Left cardiac atrium (tissue), 4 donors: ENCODE measurements at regions not wholly inside any gene's neighbourhood (a gene's known extent, or its start where the extent isn't known, plus 50 kb on each side); places are given as distances from the start of the nearest gene placed in this dataset.
A peak's percentile ranks its signal among the peaks of the same experiment; 100 is the strongest.

Source experiments
- ATAC-seq, 2 donors: fragments of 200-7000 bp; cut with Tn5 transposase; one replicate each; pipeline ENCODE4 v1.9.1; 2020; ENCODE audit warnings: mild to moderate bottlenecking in 2 of 2, moderate library complexity in 2 of 2
- DNase-seq: peaks from one replicate; pipeline ENCODE4 v3.0.0-alpha.2; 2020
- intact Hi-C, 2 donors: fragments of 100-400 bp; cut with DNase I; formaldehyde crosslinking; loops; one replicate each; pipeline versions ENCODE4 v1.14.1 to v1.15.1; 2022 to 2023
- donor health status: DM: no; HTN: yes; CAD: no.
- donor health status: DM: no; HTN: yes; CAD: no; lungs with severe emphysema.
- donor health status: DM: yes; HTN: yes; CAD: no.
- donor health status: Dilated cardiomyopathy.

GRCh38 chr11:27795955-27796861 is 96.0 kb upstream of the BDNF start:
- no peak for ATAC-seq
- DNase-seq: no peak
- intact Hi-C loops: no loop called here

DNA sequence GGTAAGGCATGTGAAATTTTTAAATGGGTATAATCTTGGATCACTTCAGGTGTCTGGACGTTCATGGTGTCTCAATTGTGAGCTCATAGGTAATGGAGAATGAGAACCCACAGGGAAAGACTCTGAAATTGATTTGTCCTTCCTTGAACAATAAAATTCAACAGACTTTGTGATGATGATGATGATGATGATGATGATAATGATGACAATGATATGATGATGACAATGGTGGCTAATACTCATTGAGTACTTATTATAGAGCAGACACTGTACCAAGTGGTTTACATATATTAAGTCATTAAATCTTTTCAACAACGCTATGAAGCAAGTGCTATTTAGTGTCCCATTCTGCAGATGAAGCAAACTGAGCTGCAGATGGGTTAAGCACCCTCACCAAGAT is 86.6 kb upstream of the BDNF start:
- ATAC-seq (no peak), DNase-seq (no peak)
- intact Hi-C loops: no loop called here

GRCh38 chr11:27786331-27786730 is 86.1 kb upstream of the BDNF start:
- intact Hi-C loops: no loop called here
- DNase-seq (no peak), ATAC-seq (no peak)

DNA sequence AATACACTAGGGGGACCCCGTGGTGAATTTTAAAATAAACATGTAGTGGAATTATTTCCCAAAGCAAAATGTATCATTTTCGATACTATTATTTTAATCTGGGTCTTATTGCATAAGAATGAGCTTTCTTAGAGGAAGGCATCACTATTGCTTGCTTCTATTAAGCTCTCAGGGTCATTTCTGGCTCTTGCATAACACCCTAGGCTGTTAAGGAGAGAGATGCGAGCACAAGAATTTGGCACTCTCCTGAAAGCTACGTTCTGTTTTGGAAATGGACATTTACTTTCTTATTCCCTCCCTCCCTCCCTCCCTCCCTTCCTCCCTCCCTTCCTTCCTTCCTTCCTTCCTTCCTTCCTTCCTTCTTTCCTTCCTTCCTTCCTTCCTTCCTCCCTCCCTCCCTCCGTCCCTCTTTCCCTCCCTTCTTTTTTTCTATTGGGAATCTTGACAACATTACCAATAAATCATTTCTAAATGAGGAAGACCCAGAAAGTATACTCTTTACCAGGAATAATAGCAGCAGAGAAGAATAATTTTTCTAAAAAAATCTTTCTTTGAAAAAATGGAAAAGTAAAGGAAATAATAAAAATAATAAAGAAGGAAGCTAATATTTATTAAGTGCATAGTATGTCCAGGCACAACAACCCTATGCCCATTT is 83.6 kb upstream of the BDNF start:
- DNase-seq: no peak
- no peak for ATAC-seq
- intact Hi-C loops: no loop called here

- intact Hi-C loops: no loop called here
- ATAC-seq: no peak
- no peak for DNase-seq
Observed at GRCh38 chr11:27777033-27777432, 76.8 kb upstream of the BDNF start.

DNA sequence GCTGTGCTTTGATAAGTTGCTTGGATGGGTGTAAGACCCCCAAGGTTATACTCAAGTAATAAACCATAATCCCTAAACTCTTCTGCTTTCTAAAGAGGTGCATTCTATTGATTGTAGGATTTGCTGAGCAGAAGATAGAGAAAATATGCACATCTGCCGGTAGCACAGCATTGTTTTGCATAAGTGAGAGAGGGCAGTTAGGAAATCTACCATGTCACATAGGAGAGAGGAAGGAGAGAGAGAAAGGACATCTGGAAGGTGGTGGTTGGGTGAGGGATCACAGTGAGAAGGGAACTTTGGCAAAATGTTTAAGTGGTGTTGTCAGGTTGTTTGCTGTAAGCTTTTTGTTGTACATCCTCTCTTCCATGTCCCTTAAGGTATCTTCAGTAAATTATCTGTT is 73.6 kb upstream of the BDNF start:
- intact Hi-C loops: no loop called here
- DNase-seq (no peak), ATAC-seq (no peak)

GRCh38 chr11:27771516-27771915 is 71.3 kb upstream of the BDNF start:
- DNase-seq (no peak), ATAC-seq (no peak)
- intact Hi-C loops: no loop called here

DNA sequence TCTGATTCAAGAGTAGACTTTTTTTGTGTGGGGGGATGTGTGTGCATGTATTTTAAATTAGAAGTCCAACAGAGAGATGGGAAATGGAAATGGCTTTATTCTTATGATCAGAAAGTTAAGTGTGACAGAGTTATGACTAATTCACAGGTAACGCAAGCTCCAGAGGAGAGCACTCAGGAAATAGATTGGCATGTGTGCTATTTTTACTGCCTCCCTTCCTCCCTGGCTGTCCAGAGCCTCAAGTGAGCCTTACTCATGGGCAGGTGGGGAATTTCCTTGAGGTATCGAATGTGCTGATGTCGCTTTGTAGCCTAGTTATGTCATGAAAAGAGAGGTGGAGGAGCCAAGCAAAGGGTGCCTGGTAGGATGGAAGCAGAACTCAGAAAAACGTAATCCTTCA is 70.3 kb upstream of the BDNF start:
- ATAC-seq (no peak), DNase-seq (no peak)
- intact Hi-C loops: no loop called here

DNA sequence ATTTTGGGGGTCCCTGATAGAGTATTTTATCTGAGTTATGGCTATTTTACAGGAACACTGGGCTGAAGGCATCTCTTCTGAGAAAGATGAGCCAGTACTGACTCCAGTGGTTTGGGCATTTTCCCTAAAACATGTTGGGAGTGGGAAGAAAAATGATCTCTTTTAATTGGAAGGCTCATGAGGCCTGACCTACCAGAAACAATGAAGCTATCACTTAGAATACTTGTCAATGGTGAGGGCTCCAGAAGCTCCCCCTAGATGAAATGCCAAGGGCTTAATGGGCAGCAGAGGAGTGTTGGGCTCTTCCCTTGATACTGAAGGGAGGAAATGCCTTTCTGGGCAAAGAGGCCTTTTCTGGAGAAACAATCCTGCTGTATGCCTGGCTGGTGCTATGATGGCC is 63.5 kb upstream of the BDNF start:
- intact Hi-C loops: no loop called here
- ATAC-seq (no peak), DNase-seq (no peak)

GRCh38 chr11:27761356-27761755 is 61.1 kb upstream of the BDNF start:
- intact Hi-C loops: no loop called here
- ATAC-seq: no peak
- DNase-seq: no peak

- ATAC-seq: peak in 1 of 2 donors; percentile 43
- DNase-seq: no peak
- intact Hi-C loops: no loop called here
Observed at GRCh38 chr11:27757953-27758352, 57.7 kb upstream of the BDNF start.

- DNase-seq (no peak), ATAC-seq (no peak)
- intact Hi-C loops: no loop called here
Observed at GRCh38 chr11:27754035-27755017, 54.1 kb upstream of the BDNF start.
